Hippocampal formation (tissue), 2 donors: ENCODE measurements at regions not wholly inside any gene's neighbourhood (a gene's known extent, or its start where the extent isn't known, plus 50 kb on each side); places are given as distances from the start of the nearest gene placed in this dataset.
"Not testable (repeated sequence)": the region's sequence is repeated elsewhere in the genome, so short reads cannot be mapped to it uniquely, and the experiment has no call there.

Experiments
- DNase-seq, 2 donors: peaks; one replicate each; lab custom pipeline; 2025; lab: John Stamatoyannopoulos, UW

DNA sequence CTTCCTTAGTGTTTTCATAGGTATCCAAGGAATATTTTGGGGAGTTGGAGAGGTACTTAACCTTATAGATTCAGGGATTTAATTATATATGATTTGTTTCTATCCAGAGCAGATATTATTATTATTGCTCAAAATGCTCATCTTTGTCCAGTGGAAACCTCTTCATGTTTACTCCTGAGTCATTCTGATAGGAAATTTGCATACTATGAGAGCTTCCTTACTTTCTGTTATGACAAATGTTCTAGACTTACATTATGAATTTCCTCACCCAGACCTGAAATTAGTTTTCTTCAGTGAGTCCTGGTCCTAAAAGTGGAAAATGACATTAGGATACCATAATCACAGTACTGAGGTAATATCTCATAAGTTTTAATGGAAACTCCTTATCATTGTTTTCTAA, 57.5 kb upstream of the PLPPR5 start:
- DNase-seq, result no peak

DNA sequence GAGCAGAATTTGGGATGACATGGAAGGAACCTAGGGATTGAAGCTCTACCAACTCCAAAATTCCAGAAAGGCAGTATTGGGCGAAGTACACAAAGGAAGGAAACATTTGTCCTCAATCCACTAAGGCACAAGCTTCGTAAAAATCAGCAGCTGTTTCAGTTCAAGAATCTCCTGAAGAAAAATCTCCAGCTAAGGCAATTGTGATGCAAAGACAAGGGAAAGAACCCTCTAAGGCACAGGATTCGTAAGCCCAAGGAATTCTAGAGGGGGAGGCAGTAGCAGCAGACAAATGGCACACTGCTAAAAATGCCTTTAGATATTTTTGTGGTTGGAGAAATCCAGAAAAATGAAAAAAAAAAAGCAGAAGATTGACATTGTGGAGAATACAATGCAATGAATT, 64.5 kb upstream of the PLPPR5 start:
- no peak for DNase-seq

DNA sequence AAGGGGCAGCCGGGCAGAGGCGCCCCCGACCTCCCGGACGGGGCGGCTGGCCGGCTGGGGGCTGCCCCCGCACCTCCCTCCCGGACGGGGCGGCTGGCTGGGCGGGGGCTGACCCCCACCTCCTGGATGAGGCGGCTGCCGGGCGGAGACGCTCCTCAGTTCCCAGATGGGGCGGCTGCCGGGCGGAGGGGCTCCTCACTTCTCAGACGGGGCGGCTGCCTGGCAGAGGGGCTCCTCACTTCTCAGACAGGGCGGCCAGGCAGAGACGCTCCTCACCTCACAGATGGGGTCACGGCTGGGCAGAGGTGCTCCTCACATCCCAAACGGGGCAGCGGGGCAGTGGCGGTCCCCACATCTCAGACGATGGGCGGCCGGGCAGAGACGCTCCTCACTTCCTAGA, 73.9 kb upstream of the PLPPR5 start:
- DNase-seq, result not testable (repeated sequence)

DNA sequence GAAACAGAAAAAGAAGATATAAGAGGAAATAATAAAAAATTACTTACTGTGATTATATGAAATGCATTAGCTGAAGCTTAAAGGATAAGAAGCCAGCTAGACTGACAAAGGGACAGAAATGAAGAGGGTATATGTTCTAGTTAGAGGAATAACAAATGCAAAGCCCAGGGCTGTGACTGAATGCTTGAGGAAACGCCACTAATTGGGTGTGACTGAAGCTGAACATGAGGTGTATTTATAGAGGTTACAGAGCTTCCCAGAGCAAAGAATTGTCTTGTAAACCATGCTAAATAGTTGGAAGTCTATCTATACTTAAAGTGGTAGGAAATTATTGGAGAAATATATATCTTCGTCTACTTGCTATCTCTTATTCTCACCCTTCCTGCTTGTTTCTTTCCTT, 77.7 kb upstream of the PLPPR5 start:
- DNase-seq, result no peak

DNA sequence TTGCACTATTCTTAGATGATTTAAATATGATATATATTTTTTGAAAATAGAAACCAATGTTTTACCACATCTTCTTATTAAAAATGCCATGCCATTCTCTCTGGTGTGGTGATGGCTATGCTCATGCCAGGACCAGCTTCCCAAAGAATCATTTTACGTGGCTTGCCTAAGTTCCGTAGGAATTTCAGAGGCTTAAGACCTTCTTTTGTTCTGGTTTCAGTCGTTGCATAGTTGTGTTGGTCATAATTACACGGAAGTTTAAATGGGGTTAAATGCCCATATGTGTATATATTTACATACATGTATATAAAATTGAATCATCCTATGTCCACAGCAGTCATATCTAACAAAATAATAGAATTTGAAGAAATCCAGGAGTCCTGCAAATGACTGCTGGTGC, 78.7 kb upstream of the PLPPR5 start:
- DNase-seq, result no peak

DNA sequence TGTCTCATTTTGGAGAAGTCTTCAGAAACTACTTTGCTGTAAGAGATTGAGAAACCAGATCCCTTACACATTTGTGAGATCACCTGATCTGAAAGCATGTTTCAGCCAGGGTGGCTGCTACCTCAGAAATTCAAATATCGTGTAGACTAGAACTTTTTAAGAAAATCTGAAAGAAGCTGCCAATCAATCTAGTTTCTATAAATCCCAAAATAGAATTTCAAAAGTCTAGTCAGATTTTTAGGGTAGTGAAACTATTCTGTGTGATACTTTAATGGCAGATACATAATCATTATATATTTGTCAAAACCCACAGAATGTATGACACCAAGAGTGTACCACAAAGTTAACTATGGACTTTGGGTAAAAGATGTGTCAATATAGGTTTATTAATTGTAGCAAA, 79.9 kb upstream of the PLPPR5 start:
- no peak for DNase-seq

DNA sequence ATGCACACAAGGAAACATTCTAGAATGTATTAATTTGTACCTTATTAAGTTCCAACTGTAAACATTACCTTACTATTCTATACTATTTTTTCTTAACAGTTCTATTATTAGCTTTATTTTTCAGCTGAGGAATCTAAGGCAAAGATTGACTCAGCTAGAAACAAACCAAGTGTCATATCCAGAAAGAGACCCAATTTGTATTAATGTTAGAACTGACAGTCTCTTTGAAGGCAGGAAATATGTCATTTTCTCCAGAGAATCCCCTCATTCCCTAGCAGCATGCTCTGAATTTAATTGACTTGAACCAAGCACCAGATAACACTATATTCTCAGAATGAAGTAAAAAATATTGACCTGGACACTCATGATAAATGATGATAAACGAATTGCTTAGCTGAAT, 81.4 kb upstream of the PLPPR5 start:
- no peak for DNase-seq

DNA sequence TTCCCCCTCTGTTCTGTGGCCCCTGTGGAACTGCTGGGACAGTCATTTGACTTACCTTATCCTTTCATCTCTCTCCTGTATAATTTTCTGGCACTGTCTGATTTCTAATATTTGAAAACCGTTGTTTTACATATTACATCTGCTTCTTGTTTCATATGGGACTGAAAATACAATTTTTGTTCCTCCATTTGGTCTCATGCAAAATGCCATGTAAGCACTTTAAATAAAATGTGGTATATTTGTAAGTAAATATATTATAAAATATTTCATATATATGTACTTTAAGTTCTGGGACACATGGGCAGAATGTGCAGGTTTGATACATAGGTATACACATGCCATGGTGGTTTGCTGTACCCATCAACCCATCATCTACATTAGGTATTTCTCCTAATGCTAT, 93.9 kb upstream of the PLPPR5 start:
- DNase-seq, result no peak

DNA sequence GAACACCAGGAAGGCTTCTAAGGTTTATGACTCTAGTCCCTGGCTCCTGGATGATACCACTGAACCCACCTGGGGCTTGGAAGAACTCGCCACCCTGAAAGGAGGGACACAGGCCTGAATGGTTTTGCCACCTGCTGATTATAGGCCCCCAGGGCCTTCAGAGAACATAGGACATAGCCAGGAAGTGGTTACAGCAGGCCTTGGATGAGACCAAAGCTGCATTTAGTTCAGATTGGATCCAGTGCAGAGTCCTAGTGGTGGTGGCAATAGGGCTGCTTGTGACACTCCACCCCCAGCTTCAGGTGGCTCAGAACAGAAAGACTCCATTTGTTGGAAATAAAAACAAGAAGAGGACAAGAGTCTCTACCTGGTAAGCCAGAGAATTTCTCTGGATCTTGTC, 101.6 kb upstream of the PLPPR5 start:
- DNase-seq, result no peak

DNA sequence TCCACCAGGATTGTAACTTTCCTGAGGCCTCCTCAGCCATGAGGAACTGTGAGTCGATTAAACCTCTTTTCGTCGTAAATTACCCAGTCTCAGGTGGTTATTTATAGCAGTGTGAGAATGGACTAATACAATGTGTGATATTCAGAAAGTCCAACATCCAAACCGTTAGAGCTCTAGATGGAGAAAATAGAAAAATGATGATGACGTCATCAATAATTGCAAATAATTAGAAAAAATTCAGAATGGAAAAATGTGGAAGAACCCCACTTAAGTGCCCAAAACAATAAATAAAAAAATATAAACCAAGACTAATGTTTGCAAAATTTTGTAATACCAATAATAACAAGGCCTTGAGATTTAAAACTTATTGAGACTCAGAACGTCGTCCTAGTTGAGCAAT, 103.0 kb upstream of the PLPPR5 start:
- DNase-seq, result no peak

DNA sequence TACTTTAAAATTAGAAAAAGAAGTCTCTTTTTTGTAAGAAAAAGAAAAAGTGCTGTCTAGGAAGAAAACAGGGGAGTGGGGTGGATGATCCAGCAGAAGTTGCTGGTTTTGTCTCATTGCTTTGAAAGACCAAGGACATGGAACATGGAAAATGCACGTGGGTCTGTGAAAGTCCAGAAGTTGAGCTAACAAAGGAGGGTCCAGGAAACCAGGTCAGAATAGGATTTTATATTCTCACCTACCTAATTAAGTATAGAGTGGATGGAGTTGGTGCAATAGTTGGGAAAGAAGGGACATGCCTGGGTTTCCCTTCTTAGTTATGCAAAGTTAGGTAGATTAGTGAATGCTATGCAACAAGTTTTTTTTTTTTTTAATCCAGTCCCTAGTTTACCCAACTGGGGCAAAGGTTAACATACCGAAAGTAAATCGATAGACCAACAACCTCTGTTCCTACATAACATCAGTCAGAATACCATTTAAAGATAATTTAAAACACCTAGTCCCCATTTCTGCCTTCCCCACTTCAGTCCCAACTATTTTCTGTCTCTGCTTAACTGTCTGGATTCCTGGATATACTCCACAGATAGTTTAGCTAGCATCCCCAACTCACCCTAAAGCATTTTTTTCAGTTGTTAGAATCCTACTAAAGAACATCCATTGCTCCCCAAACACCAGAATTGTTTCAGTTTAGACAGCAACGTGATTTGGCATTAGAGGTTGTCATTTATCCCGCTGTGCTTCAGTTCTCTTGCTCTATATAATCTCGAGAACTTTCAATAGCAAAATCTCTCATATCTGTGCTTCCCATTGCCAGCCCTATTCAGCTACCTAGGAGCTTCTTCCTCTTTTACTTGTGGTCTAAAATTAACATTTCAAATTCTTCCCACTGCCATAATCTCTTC, 105.7 kb upstream of the PLPPR5 start:
- DNase-seq, result no peak

DNA sequence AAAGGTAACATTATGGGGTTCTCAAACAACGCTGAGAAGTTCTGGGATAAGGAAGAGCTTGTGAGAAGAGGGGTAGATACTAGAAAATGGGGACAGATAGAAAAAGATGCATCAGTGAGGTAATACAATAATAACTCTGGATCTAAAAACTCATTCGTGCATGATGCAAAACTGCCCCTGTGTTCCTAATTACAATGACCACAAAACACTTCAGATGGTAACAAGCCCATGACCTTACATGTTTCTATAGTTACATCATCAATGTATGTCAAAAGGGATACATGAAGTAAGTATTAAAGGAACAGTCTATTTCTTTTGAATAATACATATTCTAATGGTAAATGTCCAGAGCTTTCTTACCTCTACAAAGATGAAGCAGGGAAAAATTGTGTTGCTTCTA, 110.6 kb upstream of the PLPPR5 start:
- no peak for DNase-seq

DNA sequence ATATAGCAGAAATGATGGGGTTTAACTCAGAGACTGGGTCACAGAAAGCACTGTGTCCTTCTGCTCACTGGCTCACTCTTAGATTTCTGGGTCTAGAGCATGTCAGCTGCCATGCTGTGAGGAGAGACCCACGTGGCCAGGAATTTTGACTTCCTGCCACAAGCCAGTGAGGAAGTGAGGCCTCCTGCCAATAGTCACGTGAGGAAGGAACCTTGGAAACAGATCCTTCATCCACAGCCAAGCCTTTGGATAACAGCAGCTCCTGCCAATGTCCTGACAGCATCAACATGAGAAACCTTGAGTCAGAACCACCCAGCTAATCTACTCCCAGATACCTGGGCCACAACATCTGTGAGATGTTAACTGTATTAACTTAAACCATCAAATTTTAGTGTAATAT, 114.5 kb upstream of the PLPPR5 start:
- peak in 1 of 2 donors; percentile 2 for DNase-seq

DNA sequence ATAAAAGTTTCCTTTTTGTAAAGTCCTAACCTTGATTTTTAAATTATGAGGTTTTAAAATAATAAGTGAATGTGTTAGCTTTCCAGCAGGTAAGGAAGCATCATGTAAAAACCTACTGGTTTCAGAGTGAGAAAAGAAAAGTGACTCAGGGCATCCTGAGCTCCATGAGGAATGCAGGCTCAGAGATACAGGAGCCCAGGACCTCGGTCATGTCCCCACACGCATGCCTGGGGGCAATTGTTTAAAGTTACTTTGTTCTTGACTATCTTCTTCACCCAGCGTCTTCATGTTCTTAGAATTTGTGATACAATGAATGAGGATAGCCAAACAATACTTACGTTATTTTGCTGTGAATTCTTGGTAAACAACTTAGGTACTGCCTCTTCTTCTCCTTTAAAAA, 117.4 kb upstream of the PLPPR5 start:
- DNase-seq, result no peak

DNA sequence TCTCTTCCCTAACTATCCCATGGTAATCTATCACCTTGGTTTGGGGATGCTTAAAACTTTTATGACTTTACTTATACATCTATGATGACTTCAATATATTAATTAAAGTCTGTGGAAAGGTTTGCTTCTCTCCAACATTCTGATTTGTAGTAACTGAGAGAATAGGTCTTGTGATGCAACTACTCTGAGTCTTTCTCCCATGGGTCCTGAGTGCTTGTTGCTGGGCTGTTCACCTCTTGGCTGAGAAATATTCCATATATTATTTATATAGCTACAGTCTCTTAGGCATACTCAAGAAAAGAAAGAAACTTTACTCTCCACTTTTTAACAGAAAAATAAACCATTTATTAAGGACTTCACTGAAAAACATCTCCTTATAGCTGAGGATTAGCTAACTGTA, 119.3 kb upstream of the PLPPR5 start:
- DNase-seq, result no peak

DNA sequence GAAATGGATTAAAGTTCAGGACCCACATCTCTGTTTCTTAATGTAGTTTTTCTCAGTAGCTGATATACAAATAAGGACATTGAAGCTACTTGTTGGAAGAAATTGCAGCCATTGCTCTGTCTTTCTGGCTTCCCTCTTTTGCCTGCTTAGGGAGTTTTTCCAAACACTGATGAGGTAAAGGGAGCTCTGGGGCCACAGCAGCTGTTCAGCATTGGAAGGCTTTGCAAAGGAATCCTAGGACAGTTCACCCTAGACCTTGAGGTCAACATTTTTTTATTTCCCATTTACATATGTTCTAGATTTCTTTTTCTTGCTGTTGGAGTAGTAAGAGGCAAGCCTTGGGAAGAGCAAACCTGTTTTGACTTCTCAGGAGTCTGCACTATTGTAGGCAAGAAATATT, 126.9 kb upstream of the PLPPR5 start:
- DNase-seq, result no peak

DNA sequence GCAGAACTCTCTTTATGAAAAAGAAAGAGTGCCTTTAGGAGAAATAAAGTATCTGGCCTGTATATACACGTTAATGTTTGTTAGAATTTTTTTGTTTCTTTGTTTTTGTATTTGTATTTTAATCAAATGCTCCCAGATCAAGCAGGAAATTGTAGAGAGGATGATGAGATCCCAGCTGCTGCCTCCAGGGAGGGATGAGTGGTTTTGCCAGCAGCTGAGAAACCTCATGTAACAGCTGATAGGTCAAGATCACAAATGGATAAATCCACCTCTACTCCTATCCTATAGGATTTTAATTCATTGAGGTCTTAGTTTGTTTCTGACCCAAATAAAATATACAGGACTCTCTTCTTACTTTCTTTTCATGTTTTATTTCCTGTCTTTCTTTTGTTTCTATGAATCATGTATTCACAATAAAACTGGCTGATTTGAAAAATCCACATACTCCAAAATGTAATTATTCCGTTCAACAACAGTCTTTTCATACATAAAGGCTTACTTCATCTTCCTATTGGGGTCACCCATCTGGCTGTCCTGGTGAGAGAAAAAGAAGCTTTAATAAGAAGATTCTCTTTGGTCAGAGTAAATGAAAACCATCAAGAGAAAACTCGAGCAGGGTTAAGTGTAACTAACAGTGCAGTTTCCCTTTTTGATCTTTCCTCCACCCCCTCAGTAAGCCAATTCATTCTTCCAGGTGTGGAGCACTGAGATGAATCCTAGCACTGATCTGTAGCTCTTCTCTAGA, 129.3 kb upstream of the PLPPR5 start:
- no peak for DNase-seq

DNA sequence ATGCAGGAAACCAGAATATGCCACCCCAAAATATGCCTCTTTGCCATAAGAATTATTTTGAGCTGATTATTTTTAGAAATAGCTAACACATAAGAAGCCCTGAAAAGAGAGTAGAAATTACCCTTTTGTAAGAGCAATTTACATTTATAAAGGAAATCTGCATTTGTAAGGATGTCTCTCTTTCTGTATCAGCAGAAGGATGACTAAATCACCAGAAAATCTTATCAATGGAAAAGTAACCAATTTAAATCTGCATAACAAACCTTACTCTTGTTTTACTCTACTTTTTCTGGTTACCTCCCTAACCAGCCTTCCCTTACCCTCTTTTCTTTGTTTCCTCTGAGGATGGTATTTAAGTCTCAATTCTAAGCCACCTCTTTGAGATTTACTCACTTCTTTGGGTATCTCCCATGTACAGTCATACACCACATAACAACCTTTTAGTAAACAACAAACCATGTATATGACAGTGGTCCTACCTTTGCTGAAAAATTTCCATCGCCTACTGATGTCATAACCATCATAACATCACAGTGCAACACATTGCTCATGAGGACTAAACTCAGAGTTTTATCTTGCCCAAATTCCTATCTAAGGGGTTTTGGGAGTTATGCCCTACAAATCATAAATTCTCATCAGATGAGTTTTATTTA, 126.6 kb upstream of the PLPPR4 start:
- DNase-seq, result no peak

DNA sequence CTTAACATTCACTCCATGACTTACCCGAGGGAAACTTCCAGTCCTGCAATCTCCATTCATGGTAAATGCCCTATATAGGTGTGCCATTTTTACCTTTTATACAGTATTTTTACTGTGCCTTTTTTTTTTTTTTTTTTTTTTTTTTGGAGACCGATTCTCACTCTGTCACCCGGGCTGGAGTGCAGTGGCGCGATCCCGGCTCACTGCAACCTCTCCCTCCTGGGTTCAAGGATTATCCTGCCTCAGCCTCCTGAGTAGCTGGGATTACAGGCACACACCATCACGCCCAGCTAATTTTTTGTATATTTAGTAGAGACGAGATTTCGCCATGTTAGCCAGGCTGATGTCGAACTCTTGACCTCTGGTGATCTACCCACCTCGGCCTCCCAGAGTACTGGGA, 124.4 kb upstream of the PLPPR4 start:
- no peak for DNase-seq

DNA sequence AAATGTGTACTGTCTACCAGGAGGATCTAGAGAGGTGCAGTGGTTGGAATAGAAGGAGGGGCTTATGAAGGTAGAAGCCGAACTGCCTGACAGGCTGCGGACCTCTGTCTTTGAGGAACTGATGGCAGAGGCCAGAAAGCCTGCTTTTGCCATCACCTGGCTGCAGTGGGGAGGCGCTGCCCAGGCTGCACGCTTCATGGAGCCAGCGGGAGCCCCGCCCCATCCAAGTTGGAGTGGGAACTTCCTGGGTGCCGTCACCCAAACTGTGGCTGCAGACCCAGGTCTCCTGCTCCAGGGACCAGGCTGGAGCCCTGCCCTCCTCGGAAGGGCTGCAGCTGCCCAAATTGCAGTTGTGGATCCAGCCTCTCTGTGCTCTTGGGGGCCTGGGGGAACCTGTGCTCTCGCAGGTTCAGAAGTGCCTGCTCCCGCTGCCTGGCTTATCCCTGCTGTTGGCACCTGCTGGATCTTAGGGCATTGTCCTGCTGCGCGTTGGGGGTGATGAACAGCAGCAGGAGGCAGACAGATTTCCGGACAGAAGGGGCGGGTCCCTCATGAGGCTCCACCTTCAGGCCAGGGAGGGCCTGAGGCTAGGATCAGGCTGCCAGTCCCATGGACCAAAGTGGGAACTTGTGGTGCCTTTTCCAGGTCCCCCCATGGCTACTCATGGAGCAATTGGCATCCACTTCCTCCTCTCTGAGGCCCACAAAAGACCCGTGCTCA, 118.0 kb upstream of the PLPPR4 start:
- no peak for DNase-seq

DNA sequence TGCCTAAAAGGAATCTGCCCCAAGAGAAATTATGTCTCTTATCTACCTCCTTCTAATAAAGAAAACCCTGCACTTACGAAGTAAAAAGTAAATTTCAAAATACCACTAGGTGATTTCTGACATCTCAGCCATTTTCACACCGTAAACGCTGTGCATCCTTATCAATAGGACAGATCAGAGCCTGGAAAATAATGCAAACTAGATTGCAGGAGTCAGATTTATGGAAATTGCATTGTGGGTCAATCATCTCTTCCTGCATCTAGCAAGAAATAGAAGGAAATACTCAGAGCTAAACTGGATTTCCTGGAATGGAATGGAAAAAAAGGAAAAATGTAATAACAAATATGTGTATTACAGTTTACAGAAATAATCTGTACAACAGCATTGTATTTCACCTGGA, 114.3 kb upstream of the PLPPR4 start:
- no peak for DNase-seq

DNA sequence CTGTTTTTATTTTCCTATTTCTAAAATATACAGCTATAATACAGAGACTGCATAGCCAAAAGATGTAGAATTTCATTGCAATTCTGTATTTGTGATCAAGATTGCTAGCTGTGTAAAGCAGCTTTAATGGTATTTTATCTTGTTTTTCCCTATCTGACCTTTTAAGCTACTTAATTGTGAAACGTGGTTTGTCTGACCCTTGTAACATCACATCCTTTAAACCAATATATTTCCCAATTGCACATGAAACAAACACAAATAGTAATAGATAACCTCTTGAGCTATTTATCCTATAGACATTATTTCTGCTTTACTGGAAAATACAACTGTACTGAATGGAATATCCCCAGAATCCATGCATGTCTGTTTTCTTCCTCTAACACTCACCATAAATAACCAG, 112.2 kb upstream of the PLPPR4 start:
- DNase-seq, result no peak
